Trophoblast cell (in vitro differentiated cells and primary cell): ENCODE measurements at regions not wholly inside any gene's neighbourhood (a gene's known extent, or its start where the extent isn't known, plus 50 kb on each side); places are given as distances from the start of the nearest gene placed in this dataset.

Experiments used
- DNase-seq, 2 donors: peaks; one replicate each; pipeline ENCODE4 v3.0.0-alpha.2; 2016
- H2AFZ ChIP-seq: 2 replicates; pipeline ENCODE4 v1.6.1; 2013; ENCODE audit warnings: low read length, moderate library complexity, mild to moderate bottlenecking; ENCODE audit not compliant: insufficient read depth, poor library complexity
- H2AK5ac ChIP-seq: 2 replicates; pipeline ENCODE4 v1.6.1; 2013; ENCODE audit warnings: mild to moderate bottlenecking, low read length
- H2BK120ac ChIP-seq: 2 replicates; pipeline ENCODE4 v1.6.1; 2013; ENCODE audit warnings: low read length, mild to moderate bottlenecking, moderate library complexity; ENCODE audit not compliant: insufficient read depth, poor library complexity
- H2BK12ac ChIP-seq: 2 replicates; pipeline ENCODE4 v1.6.1; 2013; ENCODE audit warnings: mild to moderate bottlenecking, low read length, moderate library complexity
- H2BK5ac ChIP-seq: 2 replicates; pipeline ENCODE4 v1.6.1; 2013; ENCODE audit warnings: low read length, low read depth, moderate library complexity, mild to moderate bottlenecking; ENCODE audit not compliant: poor library complexity
- H3K14ac ChIP-seq: 2 replicates; pipeline ENCODE4 v1.6.1; 2013; ENCODE audit warnings: mild to moderate bottlenecking, low read length
- H3K18ac ChIP-seq: 2 replicates; pipeline ENCODE4 v1.6.1; 2013; ENCODE audit warnings: mild to moderate bottlenecking, low read length
- H3K23ac ChIP-seq: 2 replicates; pipeline ENCODE4 v1.6.1; 2013; ENCODE audit warnings: low read length
- H3K27ac ChIP-seq: 2 replicates; pipeline ENCODE4 v1.5.1; 2013; ENCODE audit warnings: low read depth, mild to moderate bottlenecking, inconsistent platforms, low read length, moderate library complexity
- H3K27me3 ChIP-seq: 2 replicates; pipeline ENCODE4 v1.6.1; 2013; ENCODE audit warnings: inconsistent platforms, mild to moderate bottlenecking, low read length, moderate library complexity; ENCODE audit not compliant: insufficient read depth
- H3K36me3 ChIP-seq, 2 experiments: 1 replicate in 1 of 2; 2 replicates in 1 of 2; pipeline ENCODE4 v1.6.1; 2013; ENCODE audit warnings: low read length in 2 of 2, mild to moderate bottlenecking in 2 of 2, moderate library complexity in 1 of 2; ENCODE audit not compliant: insufficient read depth in 2 of 2, control insufficient read depth in 1 of 2
- H3K4ac ChIP-seq: 2 replicates; pipeline ENCODE4 v1.6.1; 2013; ENCODE audit warnings: low read depth, mild to moderate bottlenecking, low read length, moderate library complexity
- H3K4me1 ChIP-seq, 2 experiments: 1 replicate in 1 of 2; 2 replicates in 1 of 2; pipeline ENCODE4 v1.6.1; 2013; ENCODE audit warnings: low read length in 2 of 2, mild to moderate bottlenecking in 2 of 2, moderate library complexity in 1 of 2; ENCODE audit not compliant: insufficient read depth in 2 of 2, control insufficient read depth in 1 of 2
- H3K4me2 ChIP-seq: 2 replicates; pipeline ENCODE4 v1.6.1; 2013; ENCODE audit warnings: inconsistent platforms, mild to moderate bottlenecking, low read length, moderate library complexity
- H3K4me3 ChIP-seq: 2 replicates; pipeline ENCODE4 v1.5.1; 2013; ENCODE audit warnings: mild to moderate bottlenecking, low read depth, low read length, inconsistent platforms
- H3K79me1 ChIP-seq: one replicate; pipeline ENCODE4 v1.6.1; 2013; ENCODE audit warnings: low read length
- H3K79me2 ChIP-seq: 2 replicates; pipeline ENCODE4 v1.6.1; 2013; ENCODE audit warnings: low read length, mild to moderate bottlenecking; ENCODE audit not compliant: control insufficient read depth, insufficient read depth, poor library complexity
- H3K9ac ChIP-seq: 2 replicates; pipeline ENCODE4 v1.6.1; 2013; ENCODE audit warnings: mild to moderate bottlenecking, low read length
- H3K9me3 ChIP-seq: 2 replicates; pipeline ENCODE4 v1.6.1; 2013; ENCODE audit warnings: low read depth, mild to moderate bottlenecking, control low read depth, inconsistent platforms, low read length; ENCODE audit not compliant: insufficient read depth
- H4K12ac ChIP-seq: 2 replicates; pipeline ENCODE4 v1.6.1; 2013; ENCODE audit warnings: low read depth, mild to moderate bottlenecking, low read length, moderate library complexity
- H4K8ac ChIP-seq: 2 replicates; pipeline ENCODE4 v1.6.1; 2013; ENCODE audit warnings: low read depth, mild to moderate bottlenecking, low read length, moderate library complexity
- H4K91ac ChIP-seq: one replicate; pipeline ENCODE4 v1.6.1; 2013; ENCODE audit warnings: low read depth, mild to moderate bottlenecking, low read length, moderate library complexity
- WGBS: extraction: QIAGEN DNeasy Blood & Tissue Kit; methylation state at CpG from one replicate; pipeline ENCODE4 v1.1.7; 2013; ENCODE audit warnings: missing lambda C conversion rate; ENCODE audit not compliant: insufficient read length, insufficient coverage; ENCODE audit errors: extremely low coverage; 5-methylcytosine and 5-hydroxymethylcytosine counted together

DNA sequence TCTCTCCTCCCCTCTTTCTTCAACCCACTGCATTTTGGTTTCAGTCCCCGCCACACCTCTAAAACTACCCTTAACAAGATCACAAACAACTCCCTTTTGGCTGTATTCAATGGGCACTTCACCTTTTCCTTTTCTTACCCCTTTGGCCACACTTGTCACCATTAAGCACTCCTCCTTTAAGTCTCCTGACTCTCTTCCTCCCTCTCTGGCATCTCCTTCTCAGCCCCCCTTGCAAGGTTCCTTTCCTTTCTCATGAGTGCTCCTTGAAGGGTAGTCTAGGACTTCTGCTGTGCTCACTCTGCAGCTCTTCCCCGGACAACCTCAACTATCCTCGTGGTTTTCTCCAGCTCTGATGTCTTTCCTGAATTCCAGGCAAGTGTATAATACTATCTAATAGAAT is 103.7 kb downstream of the RPL22L1 start:
- Histone ChIP-seq H2BK12ac (no peak overlapping the region), H3K79me1 (peaks cover 1% of the 10 kb centered on the region), H3K4me2 (no peak overlapping the region), H3K18ac (no peak overlapping the region), H2BK5ac (no peak overlapping the region), H3K9ac (no peak overlapping the region), H4K8ac (no peak overlapping the region), H2AFZ (no peak overlapping the region), H3K27me3 (peaks cover 2% of the 10 kb centered on the region), H3K79me2 (no peaks in the 10 kb centered on the region), H3K27ac (no peak overlapping the region), H4K12ac (no peak overlapping the region), H3K4me3 (no peak overlapping the region), H3K36me3 (no peaks in the 10 kb centered on the region), H3K14ac (no peak overlapping the region), H2BK120ac (no peak overlapping the region), H2AK5ac (no peak overlapping the region), H4K91ac (no peak overlapping the region), H3K4ac (no peak overlapping the region), H3K9me3 (no peaks in the 10 kb centered on the region), H3K4me1 (peaks cover 0 to 2% of the 10 kb centered on the region in 2 experiments), H3K23ac (no peak overlapping the region)
- DNase-seq, result no peak
- no CpG with 5 or more reads among the region's 3 CpGs for WGBS

DNA sequence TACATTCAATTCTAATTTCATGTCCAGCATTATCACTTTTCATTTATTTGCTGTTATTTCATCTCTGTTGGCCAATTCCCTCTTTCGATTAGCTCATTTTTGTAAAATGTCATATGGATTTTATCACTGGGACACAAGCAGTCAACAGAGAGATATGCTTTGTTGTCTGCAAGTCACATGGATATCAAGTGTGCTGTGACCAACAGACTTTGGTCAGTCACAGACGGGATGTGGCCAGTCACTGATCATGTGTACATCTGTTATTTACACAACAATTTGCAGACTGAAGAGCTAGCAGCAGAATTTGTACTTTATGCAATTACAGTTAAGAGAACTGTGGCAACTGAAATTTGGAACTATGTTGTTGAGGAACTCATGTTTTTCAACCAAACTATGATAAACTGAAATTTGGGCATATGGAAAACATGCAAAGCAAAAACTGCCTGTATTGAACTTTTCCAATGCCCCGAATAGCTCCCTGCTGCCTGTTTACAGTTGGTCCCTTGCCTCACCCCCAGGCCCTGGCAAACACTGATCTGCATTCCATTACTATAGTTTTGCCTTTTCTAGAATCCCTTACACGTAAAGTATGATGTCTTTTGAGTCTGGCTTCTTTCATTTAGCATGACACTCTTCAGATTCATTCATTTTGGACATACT is 104.4 kb downstream of the RPL22L1 start:
- H3K23ac ChIP-seq, result no peak overlapping the region

DNA sequence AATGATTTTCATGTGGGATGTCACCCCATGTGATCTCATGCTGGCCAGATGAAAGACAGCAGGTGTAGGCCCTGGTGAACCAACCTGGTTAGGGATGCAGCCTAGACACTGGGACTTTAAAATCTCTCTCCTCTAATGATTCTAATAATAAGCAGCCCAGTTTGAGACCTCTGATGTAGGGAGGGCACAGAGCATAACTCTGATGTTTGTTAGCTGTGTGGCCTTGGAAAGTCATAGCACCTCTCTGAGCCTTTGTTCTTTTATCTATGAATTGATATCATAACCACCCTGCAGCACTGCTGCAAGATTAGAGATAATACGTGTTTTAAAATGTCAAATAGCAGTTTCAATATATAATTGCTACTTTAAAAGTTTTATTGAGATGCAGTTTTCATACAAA is 106.0 kb downstream of the RPL22L1 start:
- H3K4me1 ChIP-seq, result peaks cover 0 to 4% of the 10 kb centered on the region in 2 experiments
- H3K79me1 ChIP-seq, result peaks cover 1% of the 10 kb centered on the region
- H3K79me2 ChIP-seq, result no peaks in the 10 kb centered on the region
- no peak overlapping the region for H2AK5ac ChIP-seq
- H3K14ac ChIP-seq, result no peak overlapping the region
- no peak overlapping the region for H3K4me3 ChIP-seq
- H3K4ac ChIP-seq, result no peak overlapping the region
- H4K8ac ChIP-seq, result no peak overlapping the region
- H2BK12ac ChIP-seq, result no peak overlapping the region
- no peaks in the 10 kb centered on the region for H3K9me3 ChIP-seq
- H2AFZ ChIP-seq, result no peak overlapping the region
- H3K4me2 ChIP-seq, result no peak overlapping the region
- no peaks in the 10 kb centered on the region for H3K36me3 ChIP-seq
- no peak for DNase-seq
- H2BK120ac ChIP-seq, result no peak overlapping the region
- no peak overlapping the region for H2BK5ac ChIP-seq
- H3K18ac ChIP-seq, result no peak overlapping the region
- H3K9ac ChIP-seq, result no peak overlapping the region
- no CpG with 5 or more reads among the region's 1 CpG for WGBS
- no peak overlapping the region for H3K23ac ChIP-seq
- no peak overlapping the region for H4K91ac ChIP-seq
- no peak overlapping the region for H3K27ac ChIP-seq
- H4K12ac ChIP-seq, result no peak overlapping the region
- peaks cover 2% of the 10 kb centered on the region for H3K27me3 ChIP-seq

More for the DNA sequence above, 104.4 kb downstream of the RPL22L1 start:
- no peak overlapping the region for H3K27ac ChIP-seq
- no peaks in the 10 kb centered on the region for H3K36me3 ChIP-seq
- H3K18ac ChIP-seq, result no peak overlapping the region
- H4K91ac ChIP-seq, result no peak overlapping the region
- no peak overlapping the region for H2BK5ac ChIP-seq
- H3K79me2 ChIP-seq, result no peaks in the 10 kb centered on the region
- peaks cover 2% of the 10 kb centered on the region for H3K27me3 ChIP-seq
- no peak overlapping the region for H4K12ac ChIP-seq
- no peak overlapping the region for H2BK12ac ChIP-seq
- no CpG with 5 or more reads among the region's 4 CpGs for WGBS
- DNase-seq, result no peak
- H3K9ac ChIP-seq, result no peak overlapping the region
- H3K4me3 ChIP-seq, result no peak overlapping the region
- no peaks in the 10 kb centered on the region for H3K9me3 ChIP-seq
- H3K14ac ChIP-seq, result no peak overlapping the region
- no peak overlapping the region for H3K4ac ChIP-seq
- no peak overlapping the region for H2AK5ac ChIP-seq
- no peak overlapping the region for H2AFZ ChIP-seq
- peaks cover 1% of the 10 kb centered on the region for H3K79me1 ChIP-seq
- H3K4me1 ChIP-seq, result peaks cover 0 to 2% of the 10 kb centered on the region in 2 experiments
- H3K4me2 ChIP-seq, result no peak overlapping the region
- H2BK120ac ChIP-seq, result no peak overlapping the region
- no peak overlapping the region for H4K8ac ChIP-seq

DNA sequence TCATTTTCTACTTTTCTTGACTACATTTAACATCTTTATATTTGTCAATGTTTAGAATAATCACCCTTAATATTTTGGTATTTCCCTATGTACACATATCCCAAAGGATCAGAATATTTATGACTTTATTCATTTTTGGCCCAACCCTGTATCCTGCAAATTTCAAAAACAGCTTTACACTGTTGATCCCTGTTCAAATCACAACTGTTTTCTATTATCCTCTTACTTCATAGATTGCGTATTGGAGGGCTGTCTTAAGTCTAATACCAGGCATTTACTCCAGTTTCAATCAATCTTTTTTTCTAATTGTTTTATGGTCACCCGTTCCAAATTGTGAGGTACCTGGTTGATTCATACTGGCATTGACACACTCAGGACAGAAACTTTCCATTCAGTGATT is 107.9 kb downstream of the RPL22L1 start:
- H3K14ac ChIP-seq, result no peak overlapping the region
- H3K4me2 ChIP-seq, result no peak overlapping the region
- no peak overlapping the region for H2BK5ac ChIP-seq
- H3K4ac ChIP-seq, result no peak overlapping the region
- no peak overlapping the region for H4K91ac ChIP-seq
- DNase-seq, result no peak
- H3K79me1 ChIP-seq, result peaks cover 1% of the 10 kb centered on the region
- no peak overlapping the region for H2BK120ac ChIP-seq
- H4K8ac ChIP-seq, result no peak overlapping the region
- no peak overlapping the region for H3K27ac ChIP-seq
- no peak overlapping the region for H3K18ac ChIP-seq
- no peaks in the 10 kb centered on the region for H3K27me3 ChIP-seq
- H3K36me3 ChIP-seq, result no peaks in the 10 kb centered on the region
- H3K4me3 ChIP-seq, result no peak overlapping the region
- no peaks in the 10 kb centered on the region for H3K79me2 ChIP-seq
- H2AK5ac ChIP-seq, result no peak overlapping the region
- no peak overlapping the region for H2AFZ ChIP-seq
- H3K9ac ChIP-seq, result no peak overlapping the region
- H3K4me1 ChIP-seq, result peaks cover 0 to 2% of the 10 kb centered on the region in 2 experiments
- H3K9me3 ChIP-seq, result no peaks in the 10 kb centered on the region
- H2BK12ac ChIP-seq, result no peak overlapping the region
- H4K12ac ChIP-seq, result no peak overlapping the region
- no peak overlapping the region for H3K23ac ChIP-seq
- no CpG with 5 or more reads among the region's 2 CpGs for WGBS
